HepG2 (cell line): ENCODE measurements at regions not wholly inside any gene's neighbourhood (a gene's known extent, or its start where the extent isn't known, plus 50 kb on each side); places are given as distances from the start of the nearest gene placed in this dataset.

Experiments used
- ATAC-seq: fragments of 200-7000 bp; cut with Tn5 transposase; 3 replicates; pipeline ENCODE4 v1.9.1; 2020; ENCODE audit warnings: mild to moderate bottlenecking, moderate library complexity
- BruUV-seq: library from RNA; stranded (reverse); fragments of 400-500 nt; replicated peaks from 2 replicates; lab custom pipeline; 2021; lab: Mats Ljungman, UMichigan
- CTCF ChIA-PET: fragments of 300-600 bp; formaldehyde crosslinking; extraction: SDS; loops from one replicate; lab custom pipeline; 2021; ENCODE audit warnings: low total read pairs, inconsistent platforms, low intra/inter-chr PET ratio; lab: Yijun Ruan, JAX
- POLR2A ChIA-PET: fragments of 350-600 bp; sonication (Branson Sonifier 250); formaldehyde crosslinking; loops from one replicate; lab custom pipeline; 2020; ENCODE audit warnings: antibody characterized with exemption, inconsistent platforms; lab: Yijun Ruan, JAX
- DNase-seq: peaks from one replicate; pipeline ENCODE4 v3.0.0-alpha.2; 2015; ENCODE audit warnings: low spot score
- FAIRE-seq: peaks from 3 replicates; lab custom pipeline; 2011; peaks lifted over from hg19 to GRCh38; lab: Jason Lieb, UNC
- H2AFZ ChIP-seq: one replicate; pipeline ENCODE4 v1.6.1; 2011; ENCODE audit warnings: low read length, inconsistent platforms
- H3K27ac ChIP-seq: fragments of 300-600 bp; 3 replicates; pipeline ENCODE4 v1.8.0; 2011; ENCODE audit warnings: mixed run types, mild to moderate bottlenecking, mixed read lengths, low read length, inconsistent platforms; ENCODE audit not compliant: insufficient read depth; ENCODE audit errors: extremely low read length
- H3K27me3 ChIP-seq, 2 experiments: fragments of 200-600 bp in 1 of 2; 2 replicates in 1 of 2; 3 replicates in 1 of 2; pipeline versions ENCODE4 v1.6.0 to v1.8.0; 2011; ENCODE audit warnings: low read length in 2 of 2, mild to moderate bottlenecking in 2 of 2, moderate library complexity in 2 of 2, inconsistent platforms in 1 of 2; ENCODE audit not compliant: insufficient read depth in 2 of 2, control insufficient read depth in 1 of 2
- H3K36me3 ChIP-seq, 2 experiments: fragments of 200-600 bp in 1 of 2; replicated peaks in 1 of 2; 2 replicates in 1 of 2; 3 replicates in 1 of 2; pipeline versions ENCODE4 v1.5.1 to v1.8.0; 2011; ENCODE audit warnings: low read length in 2 of 2, inconsistent platforms in 1 of 2; ENCODE audit not compliant: insufficient read depth in 2 of 2, control insufficient read depth in 1 of 2
- H3K4me1 ChIP-seq: 2 replicates; pipeline ENCODE4 v1.5.1; 2012; ENCODE audit warnings: low read length, inconsistent platforms; ENCODE audit not compliant: insufficient read depth
- H3K4me2 ChIP-seq: 2 replicates; pipeline ENCODE4 v1.6.0; 2011; ENCODE audit warnings: low read depth, low read length, inconsistent platforms
- H3K4me3 ChIP-seq, 3 experiments: fragments of 200-600 bp in 1 of 3; sonication (generic), shearing (Covaris generic) in 1 of 3; replicated peaks in 1 of 3; 2 replicates each; pipeline ENCODE4 v1.5.1; 2011 to 2016; ENCODE audit warnings: low read length in 3 of 3, inconsistent platforms in 2 of 3, low read depth in 2 of 3, mild to moderate bottlenecking in 2 of 3, control low read depth in 1 of 3, mixed read lengths in 1 of 3; ENCODE audit not compliant: insufficient read depth in 1 of 3
- H3K79me2 ChIP-seq: one replicate; pipeline ENCODE4 v1.6.1; 2011; ENCODE audit warnings: low read length, inconsistent platforms; ENCODE audit not compliant: insufficient read depth
- H3K9ac ChIP-seq: 2 replicates; pipeline ENCODE4 v1.6.0; 2011; ENCODE audit warnings: mild to moderate bottlenecking, low read depth, low read length, inconsistent platforms; ENCODE audit not compliant: insufficient read depth
- H3K9me3 ChIP-seq: 2 replicates; pipeline ENCODE4 v1.5.1; 2012; ENCODE audit warnings: mild to moderate bottlenecking, low read length
- H4K20me1 ChIP-seq: 2 replicates; pipeline ENCODE4 v1.6.0; 2011; ENCODE audit warnings: inconsistent platforms, mild to moderate bottlenecking, low read length, moderate library complexity; ENCODE audit not compliant: insufficient read depth
- EHMT2 ChIP-seq: fragments of 200-600 bp; sonication (generic); IDR thresholded peaks from 2 replicates; pipeline ENCODE4 v1.7.0; 2017; ENCODE audit warnings: antibody characterized with exemption, low read depth, low read length, borderline replicate concordance
- GRHL1 ChIP-seq: sonication (generic); formaldehyde crosslinking; conservative IDR thresholded peaks from 2 replicates; pipeline ENCODE4 v1.8.0; 2022; ENCODE audit warnings: missing genetic modification reagents
- GZF1 ChIP-seq: sonication (generic); formaldehyde crosslinking; IDR thresholded peaks from 2 replicates; pipeline ENCODE4 v1.5.1; 2020; ENCODE audit warnings: mild to moderate bottlenecking, missing genetic modification reagents
- HHEX ChIP-seq: IDR thresholded peaks from 2 replicates; pipeline ENCODE4 v1.6.1; 2016; ENCODE audit warnings: control low read depth
- HMGXB4 ChIP-seq, 2 experiments: sonication (generic) in 1 of 2; formaldehyde crosslinking in 1 of 2; IDR thresholded peaks; 2 replicates each; pipeline versions ENCODE4 v1.4.0 to v1.6.1; 2018 to 2020; ENCODE audit warnings: missing genetic modification reagents in 2 of 2, borderline replicate concordance in 1 of 2, low read depth in 1 of 2, mild to moderate bottlenecking in 1 of 2, missing biosample characterization in 1 of 2
- KLF16 ChIP-seq, 2 experiments: sonication (generic) in 1 of 2; formaldehyde crosslinking in 1 of 2; IDR thresholded peaks; 2 replicates each; pipeline versions ENCODE4 v1.6.1 to v1.8.0; 2016 to 2023; ENCODE audit warnings: missing genetic modification reagents in 2 of 2, missing compliant biosample characterization in 1 of 2
- PBX3 ChIP-seq: sonication (generic); formaldehyde crosslinking; IDR thresholded peaks from 2 replicates; pipeline ENCODE4 v1.8.1; 2023; ENCODE audit warnings: missing genetic modification reagents, inconsistent platforms, borderline replicate concordance
- TARDBP ChIP-seq: sonication (generic); formaldehyde crosslinking; IDR thresholded peaks from 2 replicates; pipeline ENCODE4 v1.8.0; 2022; ENCODE audit warnings: mild to moderate bottlenecking, missing genetic modification reagents
- ZBTB42 ChIP-seq: sonication (generic); formaldehyde crosslinking; IDR thresholded peaks from 2 replicates; pipeline ENCODE4 v1.5.0; 2020; ENCODE audit warnings: mild to moderate bottlenecking, missing genetic modification reagents
- ZBTB46 ChIP-seq: sonication (generic); formaldehyde crosslinking; IDR thresholded peaks from 2 replicates; pipeline ENCODE4 v1.4.0; 2020; ENCODE audit warnings: mild to moderate bottlenecking, missing genetic modification reagents, borderline replicate concordance
- ZNF234 ChIP-seq: sonication (generic); formaldehyde crosslinking; conservative IDR thresholded peaks from 2 replicates; pipeline ENCODE4 v1.5.1; 2020; ENCODE audit warnings: mild to moderate bottlenecking, missing genetic modification reagents
- ZNF609 ChIP-seq: sonication (generic); formaldehyde crosslinking; IDR thresholded peaks from 2 replicates; pipeline ENCODE4 v1.4.0; 2020; ENCODE audit warnings: mild to moderate bottlenecking, missing genetic modification reagents, borderline replicate concordance
- ZNF660 ChIP-seq: sonication (generic); formaldehyde crosslinking; IDR thresholded peaks from 2 replicates; pipeline ENCODE4 v1.5.1; 2020; ENCODE audit warnings: mild to moderate bottlenecking, low read depth, missing genetic modification reagents, borderline replicate concordance
- WGBS: methylation state at CpG from one replicate; pipeline ENCODE4 v1.1.6; 2017; ENCODE audit warnings: low lambda C conversion rate; 5-methylcytosine and 5-hydroxymethylcytosine counted together
- in situ Hi-C: cut with HindIII; loops from 2 replicates; pipeline ENCODE4 v1.10.0; 2017; ENCODE audit warnings: low pct_unique_long_range_greater_than_20kb; ENCODE audit not compliant: extremely low pct_ligation_motif_present
- intact Hi-C: fragments of 100-400 bp; cut with micrococcal nuclease; formaldehyde crosslinking; loops from one replicate; pipeline ENCODE4 v1.10.0; 2022; ENCODE audit not compliant: unreplicated experiment

- no peak for TF ChIP-seq HMGXB4 (CRISPR knock-in tag; IDR thresholded peaks at IDR 0.05; ENCODE audit: borderline replicate concordance in 1 of 2, low read depth in 1 of 2)
- no peak for TF ChIP-seq GZF1 (CRISPR knock-in tag)
- no peak for TF ChIP-seq GRHL1
- no peak for TF ChIP-seq TARDBP (CRISPR knock-in tag)
- TF ChIP-seq EHMT2: no peak
- TF ChIP-seq ZBTB42: no peak
- TF ChIP-seq ZNF609 (CRISPR knock-in tag): no peak
- no peak for TF ChIP-seq ZNF660
- no peak for TF ChIP-seq HHEX (CRISPR knock-in tag)
- TF ChIP-seq KLF16 (CRISPR knock-in tag; IDR thresholded peaks at IDR 0.05): no peak
- no peak for TF ChIP-seq PBX3 (CRISPR knock-in tag)
- no peak for TF ChIP-seq ZNF234
- TF ChIP-seq ZBTB46: no peak
- TF ChIP-seq, all 625 proteins: peak for 0
- in situ Hi-C loops (no loop called here), intact Hi-C loops (no loop called here)
- H3K4me1 ChIP-seq: no peaks in the 10 kb centered on the region
- WGBS: 38% methylated on average over 3 of the region's 4 CpGs
- H3K9ac ChIP-seq: no peak overlapping the region
- H3K36me3 ChIP-seq: no peaks in the 10 kb centered on the region
- H4K20me1 ChIP-seq: no peaks in the 10 kb centered on the region
- DNase-seq (no peak), FAIRE-seq (no peak), ATAC-seq (no peak)
- peaks cover 14 to 77% of the 10 kb centered on the region in 2 experiments; a peak in 4 of 5 replicates for H3K27me3 ChIP-seq
- no peak overlapping the region for H3K4me2 ChIP-seq
- BruUV-seq: no TSS peak
- POLR2A ChIA-PET: no interaction called here
- H3K9me3 ChIP-seq: no peaks in the 10 kb centered on the region
- H2AFZ ChIP-seq: no peak overlapping the region
- no peak overlapping the region for H3K4me3 ChIP-seq
- no peak overlapping the region for H3K27ac ChIP-seq
- no peaks in the 10 kb centered on the region for H3K79me2 ChIP-seq
- CTCF ChIA-PET: no interaction called here
Measured at GRCh38 chr4:8699063-8699385, 106.5 kb downstream of the CPZ start.
